GM18502 (cell line): ENCODE measurements at regions not wholly inside any gene's neighbourhood (a gene's known extent, or its start where the extent isn't known, plus 50 kb on each side); places are given as distances from the start of the nearest gene placed in this dataset.

Experiments used
- ATAC-seq: cut with Tn5 transposase; IDR thresholded peaks from one replicate; pipeline ENCODE4 v1.9.1; 2021; ENCODE audit warnings: mild to moderate bottlenecking; ENCODE audit not compliant: unreplicated experiment, poor library complexity

- no peak for ATAC-seq
These were observed 255.3 kb upstream of the PMFBP1 start for GRCh38 chr16:72427051-72427782.

GRCh38 chr16:72426386-72426785, 254.4 kb upstream of the PMFBP1 start:
- no peak for ATAC-seq

GRCh38 chr16:72425571-72426341, 253.8 kb upstream of the PMFBP1 start:
- no peak for ATAC-seq

- no peak for ATAC-seq
These were observed 252.8 kb upstream of the PMFBP1 start for GRCh38 chr16:72424757-72425156.

DNA sequence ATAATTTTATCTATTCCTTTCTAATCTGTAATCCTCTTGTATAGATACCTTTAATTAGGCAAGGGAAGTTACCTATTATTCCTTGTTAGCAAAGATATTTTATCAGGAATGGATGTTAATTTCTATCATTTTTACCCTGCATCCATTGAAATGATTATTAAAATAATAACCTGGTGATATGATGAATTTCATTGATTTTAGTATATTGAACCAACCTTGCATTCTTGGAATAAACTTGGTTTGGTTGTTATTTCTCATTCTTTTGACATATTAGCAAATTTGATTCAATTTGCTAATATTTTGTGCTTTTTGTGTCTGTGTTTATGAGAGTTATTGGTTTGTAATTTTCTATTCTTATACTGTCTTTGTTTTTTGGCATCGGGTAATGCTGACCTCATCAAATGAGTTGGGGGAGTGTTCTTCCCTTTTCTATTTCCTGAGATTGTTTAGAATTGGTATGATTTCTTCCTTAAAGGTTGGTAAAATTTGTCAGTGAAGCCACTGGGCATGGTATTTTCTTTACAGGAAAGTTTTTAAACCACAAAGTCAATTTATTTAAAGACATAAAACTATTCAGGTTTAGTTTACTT, 250.4 kb upstream of the PMFBP1 start:
- ATAC-seq: no peak

DNA sequence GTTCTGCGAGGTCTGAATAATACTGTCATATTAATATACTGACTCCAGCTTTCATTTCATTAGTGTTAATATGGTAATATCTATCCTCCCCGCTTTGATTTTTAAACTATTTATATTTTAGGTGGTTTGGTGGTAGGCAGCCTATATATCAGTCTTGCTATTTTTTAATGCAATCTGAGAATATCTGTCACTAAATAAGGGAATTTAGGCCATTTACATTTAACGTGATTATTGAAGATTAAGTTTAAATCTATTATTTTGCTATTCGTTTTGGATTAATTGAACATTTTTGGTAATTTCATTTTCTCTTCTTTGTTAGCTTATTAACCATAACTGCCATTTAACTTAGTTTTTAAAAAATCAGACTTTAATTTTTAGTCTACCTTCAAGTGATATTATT, 247.7 kb upstream of the PMFBP1 start:
- ATAC-seq: no peak

- no peak for ATAC-seq
These were observed 243.4 kb upstream of the PMFBP1 start for GRCh38 chr16:72415379-72415778.

DNA sequence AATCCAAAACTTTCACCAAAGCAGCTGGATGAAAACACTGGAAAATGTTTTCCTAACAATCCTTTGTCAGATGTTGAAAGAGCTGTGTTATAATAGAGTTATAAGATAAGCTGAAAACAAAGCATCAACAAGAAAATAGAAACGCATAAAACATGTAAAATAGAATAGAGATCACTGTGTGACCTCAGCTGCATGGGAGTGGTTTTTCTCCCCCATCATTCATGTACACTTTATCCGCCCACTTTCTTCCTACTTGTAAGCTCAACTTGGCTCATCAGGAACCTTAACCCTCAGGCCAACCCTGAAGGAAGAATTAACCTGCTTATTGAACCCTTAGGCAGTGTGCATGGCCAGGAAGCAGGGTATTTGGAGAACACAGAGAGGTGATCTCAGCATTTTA, 238.5 kb upstream of the PMFBP1 start:
- ATAC-seq: no peak

DNA sequence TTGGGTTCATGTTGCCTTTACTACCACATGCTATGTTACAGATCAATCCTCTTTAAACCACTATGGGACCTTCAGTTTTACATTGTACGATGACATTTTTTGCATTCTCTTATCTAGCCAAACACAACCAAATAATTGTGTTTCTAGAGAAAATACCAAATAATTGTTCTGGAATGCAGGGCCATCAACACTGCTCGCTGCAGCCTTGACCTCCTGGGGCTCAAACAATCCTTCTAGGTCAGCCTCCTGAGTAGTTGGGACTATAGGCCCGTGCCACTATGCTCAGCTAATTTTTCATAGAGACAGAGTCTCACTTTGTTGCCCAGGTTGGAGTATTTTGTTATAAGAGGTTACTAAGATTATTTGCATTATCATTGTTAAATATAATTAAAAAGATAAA, 237.5 kb upstream of the PMFBP1 start:
- no peak for ATAC-seq

GRCh38 chr16:72406390-72406789, 234.4 kb upstream of the PMFBP1 start:
- no peak for ATAC-seq

DNA sequence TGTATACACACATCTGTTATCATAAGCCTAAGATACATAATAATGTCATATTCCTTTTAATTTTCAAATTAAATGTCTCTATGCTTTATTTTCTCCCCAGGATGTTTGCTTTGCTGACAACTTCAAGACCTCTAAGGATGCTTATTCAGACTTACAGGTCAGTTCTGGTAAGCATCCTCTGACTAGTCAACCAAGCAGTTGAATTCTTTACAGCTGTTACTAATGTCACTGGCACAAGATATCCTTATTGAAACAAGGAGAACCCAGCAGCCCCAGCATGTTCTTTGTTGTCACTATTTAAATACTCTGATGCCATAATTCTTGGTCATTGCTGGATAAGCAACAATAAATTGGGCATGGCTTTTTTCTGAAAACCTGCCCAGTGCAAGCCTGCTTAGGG, 232.3 kb upstream of the PMFBP1 start:
- ATAC-seq: no peak

- ATAC-seq: no peak
These were observed 229.1 kb upstream of the PMFBP1 start for GRCh38 chr16:72401084-72401361.

DNA sequence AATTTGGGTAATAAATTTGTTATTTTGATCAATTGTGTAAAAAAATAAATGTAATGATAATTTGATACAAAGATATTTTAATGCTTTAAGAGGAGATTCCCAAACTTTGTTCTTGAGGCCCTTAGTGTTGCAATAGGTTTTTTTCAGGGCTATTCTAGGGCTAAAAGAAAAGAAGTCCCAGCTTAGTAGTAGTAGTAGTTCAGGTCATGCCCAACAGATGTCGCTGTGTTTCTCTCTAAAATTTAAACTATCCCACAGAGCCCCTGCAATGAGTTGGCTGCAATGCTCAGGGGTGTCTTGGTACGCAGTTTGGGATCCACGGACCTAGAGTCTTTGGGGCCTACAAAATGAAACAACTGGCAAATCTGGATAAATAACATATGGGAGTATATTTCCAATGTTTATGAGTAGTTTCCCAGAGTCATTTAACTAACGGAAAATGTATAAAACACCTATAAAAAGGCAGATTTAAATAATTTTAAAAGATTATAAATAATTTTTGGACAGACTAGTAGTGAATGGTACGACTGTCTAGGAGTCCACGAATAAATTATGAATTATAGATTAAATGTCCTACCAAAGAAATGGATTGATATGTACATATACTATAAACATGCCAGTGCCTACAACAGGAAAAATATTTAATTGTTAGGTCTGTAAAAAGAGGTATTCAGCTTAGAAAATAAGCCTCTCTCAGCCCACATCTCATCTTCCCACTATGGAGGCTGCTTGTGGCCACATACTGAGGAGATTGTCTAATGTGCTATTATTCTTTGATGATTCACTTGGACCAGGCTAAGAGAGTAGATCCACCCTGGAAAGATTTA, 228.5 kb upstream of the PMFBP1 start:
- peak; percentile 55 for ATAC-seq

DNA sequence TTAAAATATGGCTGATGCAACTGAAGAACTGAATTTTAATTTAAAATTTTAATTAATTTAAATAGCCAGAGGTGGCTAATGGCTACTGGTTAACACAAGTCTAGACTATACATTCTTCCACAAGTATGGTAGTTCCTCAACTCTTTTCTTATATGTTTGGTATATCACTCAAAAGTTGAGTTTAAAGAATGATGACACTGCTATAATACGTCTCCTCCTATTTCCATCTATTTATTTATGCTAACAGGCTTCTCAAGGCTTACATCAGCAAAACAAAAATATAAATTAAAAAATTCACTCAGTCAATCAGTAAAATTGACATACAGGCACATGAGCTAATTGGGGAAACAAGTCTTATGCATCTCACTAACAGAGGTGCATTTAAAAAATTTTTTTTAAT, 227.9 kb upstream of the PMFBP1 start:
- no peak for ATAC-seq

GRCh38 chr16:72397876-72398275, 225.9 kb upstream of the PMFBP1 start:
- no peak for ATAC-seq

GRCh38 chr16:72394526-72394925, 222.6 kb upstream of the PMFBP1 start:
- ATAC-seq: no peak

DNA sequence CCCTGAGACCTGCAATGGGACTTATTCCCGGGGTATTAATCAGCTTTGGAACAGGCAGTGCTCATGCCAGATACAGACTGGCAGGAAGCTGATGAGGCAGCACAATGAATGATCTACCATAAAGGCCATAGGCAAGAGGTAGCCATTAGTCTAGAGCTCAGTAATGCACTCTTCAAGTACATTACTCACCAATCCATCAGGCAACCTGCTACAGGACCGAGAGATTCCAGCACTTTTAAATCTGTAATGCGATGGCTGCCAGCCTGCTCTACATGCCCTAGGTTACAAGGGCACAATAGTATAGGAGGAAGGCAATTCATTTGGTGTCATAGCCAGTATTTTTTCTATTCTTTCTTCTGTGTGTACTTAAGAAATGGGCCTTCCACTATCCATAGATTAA, 217.8 kb upstream of the PMFBP1 start:
- no peak for ATAC-seq

GRCh38 chr16:72388007-72388406, 216.1 kb upstream of the PMFBP1 start:
- ATAC-seq: no peak

GRCh38 chr16:72384651-72385050, 212.7 kb upstream of the PMFBP1 start:
- ATAC-seq: no peak

GRCh38 chr16:72380283-72380682, 208.3 kb upstream of the PMFBP1 start:
- ATAC-seq: no peak

- ATAC-seq: no peak
These were observed 201.2 kb upstream of the PMFBP1 start for GRCh38 chr16:72373201-72373600.
